Body of pancreas (tissue), 4 donors: ENCODE measurements at regions not wholly inside any gene's neighbourhood (a gene's known extent, or its start where the extent isn't known, plus 50 kb on each side); places are given as distances from the start of the nearest gene placed in this dataset.
A peak's percentile ranks its signal among the peaks of the same experiment; 100 is the strongest.

Source experiments
- ATAC-seq: fragments of 150-250 bp; one replicate; pipeline ENCODE4 v1.9.1; 2016
- DNase-seq, 4 donors: peaks; one replicate each; pipeline ENCODE4 v3.0.0-alpha.2; 2019
- H3K27ac ChIP-seq, 4 donors: fragments of 200-600 bp; sonication (generic); 1 replicate in 3 of 4; 2 replicates in 1 of 4; pipeline versions ENCODE4 v1.5.1 to v1.6.1; 2016 to 2019; ENCODE audit warnings: mild to moderate bottlenecking in 1 of 4, mixed read lengths in 1 of 4, moderate library complexity in 1 of 4
- H3K27me3 ChIP-seq, 2 donors: fragments of 200-600 bp; sonication (generic); one replicate each; pipeline ENCODE4 v1.6.0; 2016; ENCODE audit warnings: mild to moderate bottlenecking in 1 of 2
- H3K36me3 ChIP-seq, 2 donors: fragments of 200-600 bp; sonication (generic); replicated peaks in 1 of 2; 2 replicates each; pipeline ENCODE4 v1.5.1; 2016; ENCODE audit warnings: low read depth in 2 of 2; ENCODE audit not compliant: insufficient read depth in 1 of 2
- H3K4me1 ChIP-seq: fragments of 200-600 bp; sonication (generic); one replicate; pipeline ENCODE4 v1.6.0; 2016
- H3K4me3 ChIP-seq, 2 donors: fragments of 200-600 bp; sonication (generic); 1 replicate in 1 of 2; 2 replicates in 1 of 2; pipeline ENCODE4 v1.5.1; 2016 to 2019
- H3K9me3 ChIP-seq, 3 donors: fragments of 200-600 bp; sonication (generic); 1 replicate in 2 of 3; 2 replicates in 1 of 3; pipeline ENCODE4 v1.5.1; 2016
- CTCF ChIP-seq, 7 experiments: fragments of 450-650 bp in 4 of 7; fragments of 200-600 bp in 3 of 7; sonication (generic) in 3 of 7; IDR thresholded peaks; one replicate each; pipeline ENCODE4 v1.5.1; 2016 to 2019; ENCODE audit warnings: antibody characterized with exemption in 7 of 7
- POLR2A ChIP-seq, 3 donors: fragments of 450-650 bp; IDR thresholded peaks; one replicate each; pipeline ENCODE4 v1.6.1; 2016; ENCODE audit warnings: antibody characterized with exemption in 3 of 3, mild to moderate bottlenecking in 2 of 3
- WGBS, 2 donors: methylation state at CpG; one replicate each; pipeline ENCODE4 v1.1.5; 2017; 5-methylcytosine and 5-hydroxymethylcytosine counted together
- intact Hi-C: fragments of 100-400 bp; cut with DNase I; formaldehyde crosslinking; loops from one replicate; pipeline ENCODE4 v1.15.1; 2023

GRCh38 chr7:67455508-67455907, 458.9 kb downstream of the TYW1 start:
- Histone ChIP-seq H3K36me3 (no peaks in the 10 kb centered on the region), H3K27ac (no peak overlapping the region), H3K4me1 (no peaks in the 10 kb centered on the region), H3K4me3 (no peak overlapping the region), H3K27me3 (no peaks in the 10 kb centered on the region), H3K9me3 (no peaks in the 10 kb centered on the region)
- intact Hi-C loops = no loop called here
- ATAC-seq (no peak), DNase-seq (no peak)
- WGBS, 2 donors = 60 to 87% methylated on average over 1 of the region's 1 CpG
- no peak for TF ChIP-seq POLR2A (IDR thresholded peaks at IDR 0.05)
- TF ChIP-seq CTCF (IDR thresholded peaks at IDR 0.05) = no peak

DNA sequence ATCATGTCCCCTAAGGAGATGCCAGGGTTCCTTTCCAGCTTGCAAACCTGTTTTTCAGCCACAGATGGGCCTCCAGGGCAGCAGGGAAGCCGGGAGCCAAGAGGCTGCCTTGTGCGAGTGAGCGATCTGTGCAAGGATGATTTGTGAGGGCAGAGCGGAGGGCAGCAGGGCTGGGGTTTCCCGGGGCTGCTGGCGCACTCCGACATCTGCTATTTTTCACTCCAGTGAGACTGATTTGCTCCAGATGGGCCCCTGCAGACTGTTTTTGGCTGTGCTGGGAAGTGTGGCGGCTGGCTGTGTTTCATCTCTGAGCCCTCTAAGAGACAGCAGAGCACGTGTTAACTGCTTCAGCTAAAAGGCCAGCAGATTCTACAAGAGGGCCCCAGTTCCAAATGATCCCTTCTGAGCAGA, 466.2 kb downstream of the TYW1 start:
- H3K4me1 ChIP-seq = no peaks in the 10 kb centered on the region
- no peaks in the 10 kb centered on the region for H3K27me3 ChIP-seq
- ATAC-seq = no peak
- peak in 2 of 4 donors; percentile 9 to 16 for DNase-seq
- no peaks in the 10 kb centered on the region for H3K36me3 ChIP-seq
- H3K9me3 ChIP-seq = no peaks in the 10 kb centered on the region
- WGBS, 2 donors = 27 to 34% methylated on average over 7 to 9 of the region's 9 CpGs
- no peak overlapping the region for H3K4me3 ChIP-seq
- intact Hi-C loops = no loop called here
- H3K27ac ChIP-seq = no peak overlapping the region
- TF ChIP-seq POLR2A (IDR thresholded peaks at IDR 0.05) (no peak), CTCF (IDR thresholded peaks at IDR 0.05) (no peak)

DNA sequence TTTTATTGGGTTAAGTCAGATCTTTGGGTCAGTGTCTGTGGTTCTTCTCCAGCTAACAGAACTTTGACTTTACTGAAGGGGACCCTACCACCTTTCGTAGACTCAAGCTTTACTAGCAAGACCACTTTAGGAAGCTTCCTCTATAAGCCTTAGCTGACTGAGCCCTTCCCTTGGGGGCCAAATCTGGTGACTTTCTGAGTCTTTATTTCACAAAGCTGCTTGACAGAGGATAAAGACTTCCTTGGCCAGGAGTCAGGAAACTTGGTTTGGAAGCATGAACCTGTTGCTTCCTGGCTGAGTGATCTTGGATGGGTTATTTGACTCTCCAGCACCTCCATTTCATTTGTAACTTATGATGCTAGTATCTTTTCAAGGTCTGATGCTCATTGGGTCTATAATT, 466.7 kb downstream of the TYW1 start:
- no peaks in the 10 kb centered on the region for H3K27me3 ChIP-seq
- no peak for TF ChIP-seq CTCF (IDR thresholded peaks at IDR 0.05)
- no peak overlapping the region for H3K4me3 ChIP-seq
- WGBS, 2 donors = 88 to 89% methylated on average over 1 of the region's 1 CpG
- intact Hi-C loops = no loop called here
- DNase-seq = no peak
- no peaks in the 10 kb centered on the region for H3K9me3 ChIP-seq
- no peak for ATAC-seq
- no peaks in the 10 kb centered on the region for H3K36me3 ChIP-seq
- no peak overlapping the region for H3K27ac ChIP-seq
- H3K4me1 ChIP-seq = no peaks in the 10 kb centered on the region

DNA sequence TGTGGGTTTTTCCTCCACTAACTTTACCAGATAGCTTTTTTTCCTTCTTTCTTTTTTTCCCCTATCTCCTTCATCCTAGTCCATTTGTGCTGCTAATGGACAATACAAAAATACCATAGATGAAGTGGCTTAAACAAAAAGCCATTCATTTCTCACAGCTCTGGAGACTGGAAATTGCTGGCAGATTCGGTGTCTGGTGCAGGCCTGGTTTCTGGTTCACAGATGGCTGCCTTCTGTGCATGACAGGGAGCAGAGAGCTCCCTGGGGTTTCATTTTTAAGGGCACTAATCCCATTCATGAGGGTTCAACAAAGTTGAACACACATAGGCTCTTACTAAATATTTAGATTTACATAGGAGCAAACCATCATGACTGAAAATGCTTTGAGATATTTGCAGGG, 467.4 kb downstream of the TYW1 start:
- Histone ChIP-seq H3K27me3 (no peaks in the 10 kb centered on the region), H3K27ac (no peak overlapping the region), H3K4me3 (no peak overlapping the region), H3K4me1 (no peaks in the 10 kb centered on the region), H3K9me3 (no peaks in the 10 kb centered on the region), H3K36me3 (no peaks in the 10 kb centered on the region)
- TF ChIP-seq CTCF (IDR thresholded peaks at IDR 0.05) (no peak), POLR2A (IDR thresholded peaks at IDR 0.05) (no peak)
- ATAC-seq (no peak), DNase-seq (no peak)
- WGBS, 2 donors = 78 to 86% methylated on average over 1 of the region's 1 CpG
- intact Hi-C loops = no loop called here

- Histone ChIP-seq H3K27ac (no peak overlapping the region), H3K27me3 (no peaks in the 10 kb centered on the region), H3K4me1 (no peaks in the 10 kb centered on the region), H3K9me3 (no peaks in the 10 kb centered on the region), H3K36me3 (no peaks in the 10 kb centered on the region), H3K4me3 (no peak overlapping the region)
- ATAC-seq (no peak), DNase-seq (no peak)
- intact Hi-C loops = no loop called here
- 20 to 63% methylated on average over 1 to 2 of the region's 2 CpGs for WGBS, 2 donors
- no peak for TF ChIP-seq POLR2A (IDR thresholded peaks at IDR 0.05)
- no peak for TF ChIP-seq CTCF (IDR thresholded peaks at IDR 0.05)
Measured at GRCh38 chr7:67466109-67466508, 469.5 kb downstream of the TYW1 start.
